OCI-LY3 (cell line): ENCODE measurements at regions not wholly inside any gene's neighbourhood (a gene's known extent, or its start where the extent isn't known, plus 50 kb on each side); places are given as distances from the start of the nearest gene placed in this dataset.

Experiments
- EZH2phosphoT487 ChIP-seq: fragments of 200-600 bp; shearing (Covaris generic); IDR thresholded peaks from 2 replicates; pipeline ENCODE4 v1.6.1; 2018; ENCODE audit warnings: antibody characterized with exemption, mixed run types, low read depth
- TF ChIP-seq, protein P1 (sequence below): fragments of 200-600, 300-600 bp; sonication (generic); IDR thresholded peaks from 2 replicates; pipeline ENCODE4 v1.5.1; 2014; ENCODE audit warnings: antibody characterized with exemption, low read length, low read depth

DNA sequence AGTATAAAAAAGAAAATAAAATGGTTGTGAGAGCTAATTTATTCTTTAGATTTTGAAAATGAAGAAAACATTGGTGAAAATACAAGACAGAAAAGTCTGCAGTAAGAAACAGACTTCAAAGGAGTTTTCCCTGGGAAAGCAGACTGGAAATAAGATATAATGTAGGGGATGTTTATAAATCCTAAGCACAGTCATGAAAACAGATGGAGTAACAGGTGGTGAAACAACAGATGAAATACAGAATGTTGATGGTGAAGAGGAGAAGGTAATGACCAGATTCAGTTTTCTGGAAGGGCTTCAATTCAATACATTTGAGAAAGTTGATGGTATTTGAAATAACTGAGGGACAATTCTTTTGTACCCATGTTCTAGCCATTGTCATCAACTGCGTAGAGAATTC, 353.9 kb downstream of the CHL1 start:
- TF ChIP-seq, protein P1, sequence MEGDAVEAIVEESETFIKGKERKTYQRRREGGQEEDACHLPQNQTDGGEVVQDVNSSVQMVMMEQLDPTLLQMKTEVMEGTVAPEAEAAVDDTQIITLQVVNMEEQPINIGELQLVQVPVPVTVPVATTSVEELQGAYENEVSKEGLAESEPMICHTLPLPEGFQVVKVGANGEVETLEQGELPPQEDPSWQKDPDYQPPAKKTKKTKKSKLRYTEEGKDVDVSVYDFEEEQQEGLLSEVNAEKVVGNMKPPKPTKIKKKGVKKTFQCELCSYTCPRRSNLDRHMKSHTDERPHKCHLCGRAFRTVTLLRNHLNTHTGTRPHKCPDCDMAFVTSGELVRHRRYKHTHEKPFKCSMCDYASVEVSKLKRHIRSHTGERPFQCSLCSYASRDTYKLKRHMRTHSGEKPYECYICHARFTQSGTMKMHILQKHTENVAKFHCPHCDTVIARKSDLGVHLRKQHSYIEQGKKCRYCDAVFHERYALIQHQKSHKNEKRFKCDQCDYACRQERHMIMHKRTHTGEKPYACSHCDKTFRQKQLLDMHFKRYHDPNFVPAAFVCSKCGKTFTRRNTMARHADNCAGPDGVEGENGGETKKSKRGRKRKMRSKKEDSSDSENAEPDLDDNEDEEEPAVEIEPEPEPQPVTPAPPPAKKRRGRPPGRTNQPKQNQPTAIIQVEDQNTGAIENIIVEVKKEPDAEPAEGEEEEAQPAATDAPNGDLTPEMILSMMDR, result no peak
- no peak for TF ChIP-seq EZH2phosphoT487
